ENCODE measurements at regions not wholly inside any gene's neighbourhood (a gene's known extent, or its start where the extent isn't known, plus 50 kb on each side); places are given as distances from the start of the nearest gene placed in this dataset.

DNA sequence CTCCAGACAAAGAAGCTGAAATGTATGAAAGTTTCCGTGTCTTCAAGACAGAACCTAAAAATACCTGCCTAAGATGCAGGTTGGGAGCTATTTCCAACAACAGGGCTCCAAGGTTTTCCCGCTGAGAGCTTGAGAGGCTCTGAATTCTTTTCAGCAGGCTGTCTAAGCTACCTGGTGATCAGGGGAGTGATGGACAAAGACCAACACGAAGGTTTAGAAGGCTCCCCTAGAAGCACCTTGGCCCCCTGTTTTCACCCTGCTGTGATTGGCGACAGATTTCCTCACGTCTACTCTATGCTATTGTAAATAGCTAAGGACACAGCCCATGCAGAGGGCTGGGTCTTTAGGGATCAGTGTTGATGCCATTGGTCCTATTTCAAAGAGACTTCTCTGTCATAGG lies 275.2 kb upstream of the SALL1 start:
- DNase-seq (ENCODE audit: low read depth): no peak

DNA sequence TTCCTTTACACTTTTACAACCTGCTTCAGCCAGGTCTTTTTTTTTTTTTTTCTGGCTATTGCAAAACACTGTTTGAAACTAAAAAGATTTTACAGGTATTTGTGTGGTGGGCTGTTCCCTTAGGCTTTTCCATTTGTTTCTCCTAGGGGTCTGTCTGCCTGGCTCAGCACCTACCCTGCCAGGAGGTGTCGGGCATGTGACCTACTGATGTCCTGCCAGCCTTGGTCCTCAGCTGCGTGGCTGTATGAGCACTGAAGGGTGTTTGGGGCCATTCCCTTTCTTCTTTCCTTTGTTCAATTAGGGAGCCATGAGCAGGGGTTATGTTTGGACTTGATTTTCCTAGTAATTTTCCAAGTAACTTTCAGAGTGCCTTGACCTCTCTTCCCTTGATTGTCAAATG lies 269.2 kb upstream of the SALL1 start:
- DNase-seq (ENCODE audit: low read depth): no peak

DNA sequence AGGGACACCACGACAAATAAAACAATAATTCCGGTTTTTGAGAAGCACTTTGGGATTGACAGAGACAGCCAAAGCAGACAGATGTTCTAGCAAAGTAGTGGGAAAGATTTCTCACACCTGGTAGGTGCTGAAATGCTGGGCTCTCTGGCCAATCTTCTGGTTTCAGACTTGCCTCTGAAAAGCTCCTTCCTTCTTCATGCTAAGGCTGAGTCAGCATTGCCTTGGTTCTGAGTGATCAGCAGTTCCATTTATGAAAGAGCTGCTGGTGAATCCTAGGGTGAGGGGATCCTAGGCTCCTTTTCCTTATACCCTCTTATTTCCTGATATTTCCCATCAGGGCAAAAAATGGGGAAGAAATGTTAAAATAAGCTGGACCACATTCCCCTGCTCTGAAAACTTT lies 268.7 kb upstream of the SALL1 start:
- no peak for DNase-seq (ENCODE audit: low read depth)

DNA sequence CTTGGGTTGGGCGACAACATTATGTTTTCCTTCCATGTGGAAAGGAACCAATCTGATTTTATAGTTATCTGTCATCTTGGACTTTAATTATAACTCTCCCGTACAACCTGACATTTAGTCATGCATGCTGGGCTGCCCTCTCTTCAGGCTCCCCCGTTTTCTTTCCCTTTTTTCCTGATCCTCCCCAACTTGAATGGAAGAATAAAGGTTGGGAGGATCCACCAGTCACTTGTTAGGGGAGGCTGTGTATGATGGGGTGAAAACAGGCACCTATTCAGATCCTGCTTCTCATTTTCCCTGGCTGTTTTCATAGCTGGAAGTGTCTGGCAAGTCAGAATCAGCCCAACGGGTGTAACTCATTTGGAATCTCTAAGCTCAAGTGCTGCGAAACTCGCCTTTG lies 267.2 kb upstream of the SALL1 start:
- no peak for DNase-seq (ENCODE audit: low read depth)

DNA sequence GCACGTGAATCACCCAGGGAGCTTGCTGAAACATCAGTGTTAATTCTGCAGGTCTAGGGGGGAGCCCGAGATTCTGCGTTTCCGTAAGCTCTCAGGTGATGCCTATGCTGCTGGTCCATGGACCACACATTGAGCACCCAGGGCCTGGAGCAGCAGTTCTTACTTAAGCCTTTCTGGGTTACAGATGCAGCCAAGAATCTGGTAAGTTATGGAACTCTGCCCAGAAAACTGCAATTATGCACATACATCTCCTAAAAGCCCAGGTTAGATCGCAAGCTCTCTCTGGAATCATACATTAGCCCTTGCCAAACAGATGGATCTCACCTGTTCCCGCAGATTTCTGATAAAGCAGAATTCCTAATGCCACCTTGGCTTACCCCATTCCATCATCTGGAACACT lies 265.9 kb upstream of the SALL1 start:
- peak; percentile 50 for DNase-seq (ENCODE audit: low read depth)

DNA sequence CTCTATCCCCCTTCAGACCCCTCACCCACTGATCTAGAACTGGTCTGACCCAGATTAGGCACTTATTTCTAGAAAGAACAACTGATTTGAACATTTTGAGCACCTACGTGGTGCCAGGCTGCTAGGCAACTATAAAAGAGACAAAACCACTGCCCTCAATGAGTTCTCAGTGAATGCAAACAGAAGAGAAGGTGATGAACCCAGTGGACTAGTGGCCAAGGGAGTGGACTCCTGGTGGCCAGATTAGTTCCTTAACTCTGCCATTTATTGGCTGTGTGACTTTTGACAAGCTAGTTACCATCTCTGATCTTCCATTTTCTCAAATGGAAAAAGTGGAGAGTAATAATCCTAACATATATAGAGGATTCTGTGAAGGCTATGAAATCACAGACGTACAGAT lies 259.1 kb upstream of the SALL1 start:
- DNase-seq (ENCODE audit: low read depth): no peak

DNA sequence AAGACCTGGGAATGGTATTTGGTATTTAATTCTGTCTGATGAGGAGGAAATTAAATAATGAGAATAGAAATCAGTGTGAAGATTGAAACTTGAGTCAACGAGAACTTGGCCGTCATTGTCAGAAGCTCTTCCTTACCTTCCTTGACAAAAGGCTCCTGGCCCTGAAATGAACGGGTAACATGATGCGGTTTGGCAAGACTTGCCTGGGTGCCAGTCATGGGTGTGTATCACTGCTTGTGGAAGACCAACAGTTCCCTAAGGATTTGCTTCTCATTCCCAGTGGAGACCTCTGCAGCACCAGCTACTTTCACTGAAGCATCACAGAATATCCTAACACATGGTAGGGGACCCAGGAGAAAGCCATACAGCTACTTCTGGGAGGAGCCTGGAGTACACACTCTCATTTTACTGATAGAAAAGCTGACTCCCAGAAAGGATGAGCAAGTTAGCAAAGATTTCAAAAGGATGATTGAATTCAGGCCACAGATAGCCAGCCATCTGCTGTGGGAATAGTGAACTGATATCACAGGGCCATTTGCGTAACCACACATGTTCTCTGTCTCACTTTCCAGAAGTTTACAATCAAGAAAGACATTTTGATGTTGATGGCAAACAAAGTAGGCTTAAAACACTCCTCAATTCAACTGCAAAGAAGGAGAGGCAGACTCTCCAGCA lies 258.1 kb upstream of the SALL1 start:
- DNase-seq (ENCODE audit: low read depth): peak; percentile 71

DNA sequence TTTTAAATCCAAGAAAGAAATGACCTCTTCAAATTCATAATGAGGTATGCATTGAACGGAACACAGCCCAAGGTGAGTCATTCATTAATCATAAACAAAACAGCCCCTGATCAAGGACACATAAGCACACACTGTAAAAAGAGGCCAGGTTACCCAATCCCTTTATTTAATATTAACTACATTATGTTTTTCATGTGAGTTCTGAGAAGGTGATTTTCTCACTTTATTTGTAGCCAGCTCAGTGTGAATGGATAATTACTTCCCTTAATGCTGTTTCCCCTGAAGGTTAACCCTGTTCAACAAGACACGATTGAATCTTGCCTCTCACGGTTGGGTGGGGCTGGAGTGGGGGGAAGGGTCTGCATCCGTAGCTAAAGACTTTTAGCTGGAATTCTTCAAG lies 257.3 kb upstream of the SALL1 start:
- DNase-seq (ENCODE audit: low read depth): peak; percentile 86

DNA sequence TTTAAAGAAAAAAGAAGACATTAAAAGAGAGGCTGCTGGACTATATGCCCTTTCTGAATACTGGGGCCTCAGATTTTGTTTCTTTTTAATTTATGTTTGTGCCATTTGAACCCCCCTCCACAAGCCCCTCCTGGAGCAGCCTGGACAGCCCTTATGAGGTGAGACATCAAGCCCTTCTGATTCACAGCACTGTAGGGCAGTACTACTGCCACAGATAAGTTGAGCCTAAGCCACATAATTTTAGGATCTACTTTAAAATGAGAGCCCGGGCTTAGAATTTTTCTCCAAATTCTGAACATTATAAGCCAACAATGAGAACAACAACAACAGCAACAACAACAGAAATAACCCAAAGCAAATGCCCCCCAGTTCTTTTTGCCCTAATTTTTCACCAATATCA lies 256.9 kb upstream of the SALL1 start:
- peak; percentile 26 for DNase-seq (ENCODE audit: low read depth)

DNA sequence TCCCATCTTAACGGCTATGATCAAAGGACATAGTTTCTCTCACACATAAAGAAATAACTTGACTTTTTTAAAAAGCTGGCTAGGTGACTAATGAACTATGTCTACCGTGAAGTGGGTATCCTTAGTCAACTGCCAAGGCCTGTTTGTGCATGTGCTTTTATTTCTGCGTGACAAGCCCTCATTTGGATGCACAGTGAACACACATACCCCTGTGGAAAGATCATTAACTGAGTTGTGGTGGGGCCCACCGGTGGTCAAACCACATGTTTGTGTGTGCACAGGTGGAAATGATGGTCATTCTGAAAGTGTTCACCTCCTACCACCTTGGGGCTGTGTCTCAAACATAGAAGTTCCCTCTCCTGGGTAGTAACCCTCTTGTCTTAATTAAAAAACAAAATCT lies 256.1 kb upstream of the SALL1 start:
- no peak for DNase-seq (ENCODE audit: low read depth)

DNA sequence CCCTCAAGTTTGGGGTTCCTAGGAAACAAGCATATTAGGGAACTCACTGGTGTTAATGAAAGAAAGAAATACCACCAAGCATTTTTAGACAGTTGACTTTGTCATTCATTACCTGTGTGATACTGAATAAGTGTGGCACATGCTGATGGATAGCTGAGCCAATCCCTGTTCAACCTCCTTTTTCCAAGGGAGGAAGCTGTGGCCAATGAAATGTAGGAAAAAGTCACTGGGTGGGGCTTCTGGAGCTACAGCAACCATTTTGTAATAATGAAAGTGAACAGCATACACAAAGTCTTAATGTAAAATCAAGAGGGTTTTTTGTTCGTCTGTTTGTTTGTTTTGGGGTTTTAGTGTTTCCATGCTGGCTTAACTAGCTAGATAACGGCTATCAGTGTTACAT lies 254.3 kb upstream of the SALL1 start:
- no peak for DNase-seq (ENCODE audit: low read depth)

DNA sequence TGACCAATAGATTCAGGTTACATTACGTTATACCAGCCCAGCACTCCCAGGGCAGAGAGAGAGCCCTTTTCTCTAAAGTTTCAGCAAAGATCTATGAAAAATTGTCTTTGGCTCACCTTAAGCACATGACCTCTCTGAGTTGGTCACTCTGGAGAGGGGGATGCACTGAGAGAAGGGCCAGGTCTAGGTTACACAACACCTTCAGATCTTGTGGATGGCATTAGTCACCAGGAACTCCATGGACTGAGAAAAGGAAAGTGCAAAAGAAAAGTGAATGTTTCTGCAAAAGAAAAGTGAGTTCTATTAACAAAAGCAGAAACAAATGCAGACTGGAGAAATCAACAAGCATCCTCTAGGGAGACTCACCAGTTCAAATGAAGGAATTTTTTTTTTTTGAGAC lies 253.3 kb upstream of the SALL1 start:
- DNase-seq (ENCODE audit: low read depth): peak; percentile 54

DNA sequence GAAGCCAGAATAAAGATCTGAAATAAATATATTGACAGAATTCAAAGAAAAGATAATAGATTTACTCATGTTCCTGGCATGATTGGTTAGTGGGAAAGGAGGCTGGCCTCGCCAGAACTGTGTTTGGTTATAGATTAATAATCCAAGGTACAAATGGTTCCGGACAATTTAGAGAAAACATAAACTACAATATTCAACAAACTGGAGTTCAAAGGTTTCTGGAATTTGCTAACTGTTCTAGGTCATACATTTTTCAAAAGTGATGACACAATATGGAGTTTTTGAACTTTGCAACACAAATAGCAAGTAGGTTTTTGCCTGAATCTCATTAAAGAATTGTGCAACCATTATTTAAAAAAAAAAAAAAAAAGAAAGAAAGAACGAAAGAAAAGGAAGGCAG lies 251.7 kb upstream of the SALL1 start:
- DNase-seq (ENCODE audit: low read depth): peak; percentile 77

DNA sequence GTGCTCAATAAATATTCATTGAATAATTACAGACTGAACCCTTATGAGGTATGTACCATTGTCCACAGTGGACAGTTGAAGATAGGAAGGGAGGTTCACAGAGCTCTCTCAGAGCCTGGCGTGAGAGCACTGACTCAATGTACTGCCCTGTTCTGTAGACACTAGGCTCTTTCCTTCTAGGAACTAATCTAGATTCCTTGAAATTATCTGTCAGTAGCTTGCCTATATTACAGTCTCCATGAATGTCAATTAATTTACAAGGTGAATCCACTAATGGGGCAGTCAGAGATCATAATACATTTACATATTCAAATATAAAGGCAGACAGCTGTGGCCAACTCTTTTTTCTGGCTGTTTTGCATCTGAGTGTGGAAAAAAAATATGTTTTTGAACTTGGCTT lies 251.2 kb upstream of the SALL1 start:
- DNase-seq (ENCODE audit: low read depth): no peak

DNA sequence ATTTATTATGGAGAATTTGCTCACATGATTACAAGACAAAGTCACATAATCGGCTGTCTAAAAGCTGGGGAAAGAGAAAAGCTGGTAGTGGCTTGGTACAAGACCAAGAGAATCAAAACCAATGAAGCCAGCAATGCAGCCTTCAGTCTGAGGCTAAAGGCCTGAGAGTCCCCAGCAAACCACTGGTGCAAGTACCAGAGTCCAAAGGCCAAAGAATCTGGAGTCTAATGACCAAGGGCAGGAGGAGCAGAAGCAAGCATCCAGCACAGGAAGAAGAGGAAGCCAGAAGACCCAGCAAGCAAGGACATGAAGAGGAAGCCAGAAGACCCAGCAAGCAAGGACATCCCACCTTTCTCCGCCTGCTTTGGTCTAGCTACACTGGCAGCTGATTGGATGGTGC lies 250.6 kb upstream of the SALL1 start:
- DNase-seq (ENCODE audit: low read depth): no peak

DNA sequence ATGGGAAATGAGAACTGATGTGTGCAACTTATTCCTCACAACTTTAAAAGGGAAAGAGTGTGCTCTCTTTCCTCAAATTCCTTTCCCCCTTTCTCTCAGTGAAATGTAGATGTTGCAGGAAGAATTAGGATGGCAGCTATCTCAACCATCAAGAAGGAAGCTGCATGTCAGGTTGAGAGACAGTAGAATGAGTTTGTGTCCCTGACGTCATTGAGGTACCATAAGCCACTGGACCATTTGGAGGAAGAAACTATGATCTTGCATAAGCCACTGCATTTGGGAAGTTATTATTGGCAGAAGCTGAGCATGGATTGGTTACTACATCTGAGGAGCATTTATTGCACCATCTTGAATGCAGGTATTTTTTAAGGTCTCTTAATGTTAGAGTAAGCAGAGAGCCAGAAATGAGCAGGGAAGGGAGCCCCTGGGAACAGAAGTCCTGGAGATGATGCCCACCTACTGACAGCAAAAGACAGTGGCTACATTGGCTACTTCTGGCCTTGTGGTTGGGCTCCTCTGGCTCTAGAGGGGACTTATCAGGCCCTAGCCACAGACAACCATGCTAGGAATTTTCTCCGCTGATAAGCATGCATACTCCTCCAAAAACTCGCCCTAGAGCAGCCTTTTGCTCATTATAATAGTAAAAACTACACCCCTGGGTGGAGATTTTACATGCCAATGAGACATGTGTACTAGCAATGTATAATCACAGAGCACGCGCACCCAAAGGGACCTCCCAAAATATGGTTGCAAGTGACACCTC lies 249.0 kb upstream of the SALL1 start:
- no peak for DNase-seq (ENCODE audit: low read depth)

DNA sequence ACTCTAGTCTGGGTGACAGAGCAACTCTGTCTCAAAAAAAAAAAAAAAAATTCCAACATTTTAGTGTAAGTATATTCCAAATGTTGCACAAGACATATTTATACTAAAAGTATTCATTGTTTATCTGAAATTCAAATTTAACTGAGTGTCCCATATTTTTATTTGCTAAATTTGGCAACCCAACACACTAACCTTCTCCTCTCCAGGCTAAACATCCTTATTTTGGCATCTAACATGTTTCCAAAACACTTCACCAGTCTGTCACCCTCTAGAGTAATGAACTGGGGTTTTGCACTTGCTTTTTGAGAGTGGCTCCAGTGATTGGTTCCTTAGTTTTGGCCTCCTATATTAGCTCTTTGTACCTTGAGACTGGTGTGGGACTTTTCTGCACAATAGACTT lies 243.4 kb upstream of the SALL1 start:
- no peak for DNase-seq (ENCODE audit: low read depth)

DNA sequence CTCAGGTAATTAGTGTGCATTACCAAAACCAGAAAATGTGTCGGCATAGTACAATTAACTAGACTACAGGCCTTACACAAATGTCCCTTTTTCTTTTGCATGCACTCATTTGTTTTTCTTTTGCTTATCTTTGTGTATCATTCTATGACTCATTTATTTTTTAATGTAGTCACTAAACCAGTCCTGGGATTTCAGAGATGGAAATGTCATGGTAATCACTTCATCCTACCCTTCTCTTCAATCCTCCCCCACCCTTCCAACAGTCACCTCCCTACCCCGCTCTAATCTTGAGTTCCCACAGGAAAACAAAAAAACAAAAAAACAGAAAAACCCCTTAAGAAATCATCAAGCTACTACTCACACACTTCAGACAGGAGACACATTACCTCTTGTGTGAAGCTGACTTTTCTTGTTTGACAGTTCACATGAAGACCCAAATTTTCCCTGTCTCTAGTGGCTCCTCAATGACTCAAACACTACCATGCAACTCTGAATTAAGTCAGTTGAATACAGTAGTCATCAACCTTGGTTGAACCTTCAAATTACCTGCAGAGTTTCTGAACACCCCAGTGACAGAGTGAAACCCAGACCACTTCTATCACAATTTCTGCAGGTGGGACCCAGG lies 242.4 kb upstream of the SALL1 start:
- DNase-seq (ENCODE audit: low read depth): no peak

DNA sequence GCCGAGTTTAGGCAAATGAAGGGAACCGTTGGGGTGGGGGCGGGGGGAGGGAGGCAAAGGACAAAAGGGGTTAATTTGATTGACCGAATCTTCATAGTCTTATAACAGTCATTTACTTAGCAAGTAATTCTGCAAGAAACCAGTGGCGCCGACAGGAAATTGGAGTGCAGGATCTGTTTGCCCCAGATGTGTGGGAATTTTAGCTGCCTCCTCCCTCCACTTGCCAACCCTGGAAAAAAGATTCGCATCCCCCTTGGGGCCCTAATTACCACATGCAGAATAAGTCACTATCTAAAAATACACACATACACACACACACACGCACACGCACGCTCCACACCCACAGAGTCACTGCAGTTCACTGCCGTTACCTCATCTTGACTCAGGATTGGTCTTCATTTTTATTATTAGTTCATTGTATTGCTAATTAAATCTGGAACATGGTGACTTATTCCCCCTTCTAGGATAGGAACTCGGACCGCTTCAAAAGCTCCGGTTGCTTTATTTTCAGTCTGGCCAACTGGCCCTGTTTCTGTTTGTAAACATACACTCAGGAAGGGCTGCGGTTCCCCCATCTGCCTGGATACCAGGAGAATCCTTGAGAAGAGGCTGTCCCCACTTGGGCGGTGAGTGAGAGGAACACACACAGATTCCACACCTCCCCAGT lies 241.6 kb upstream of the SALL1 start:
- peak; percentile 37 for DNase-seq (ENCODE audit: low read depth)

DNA sequence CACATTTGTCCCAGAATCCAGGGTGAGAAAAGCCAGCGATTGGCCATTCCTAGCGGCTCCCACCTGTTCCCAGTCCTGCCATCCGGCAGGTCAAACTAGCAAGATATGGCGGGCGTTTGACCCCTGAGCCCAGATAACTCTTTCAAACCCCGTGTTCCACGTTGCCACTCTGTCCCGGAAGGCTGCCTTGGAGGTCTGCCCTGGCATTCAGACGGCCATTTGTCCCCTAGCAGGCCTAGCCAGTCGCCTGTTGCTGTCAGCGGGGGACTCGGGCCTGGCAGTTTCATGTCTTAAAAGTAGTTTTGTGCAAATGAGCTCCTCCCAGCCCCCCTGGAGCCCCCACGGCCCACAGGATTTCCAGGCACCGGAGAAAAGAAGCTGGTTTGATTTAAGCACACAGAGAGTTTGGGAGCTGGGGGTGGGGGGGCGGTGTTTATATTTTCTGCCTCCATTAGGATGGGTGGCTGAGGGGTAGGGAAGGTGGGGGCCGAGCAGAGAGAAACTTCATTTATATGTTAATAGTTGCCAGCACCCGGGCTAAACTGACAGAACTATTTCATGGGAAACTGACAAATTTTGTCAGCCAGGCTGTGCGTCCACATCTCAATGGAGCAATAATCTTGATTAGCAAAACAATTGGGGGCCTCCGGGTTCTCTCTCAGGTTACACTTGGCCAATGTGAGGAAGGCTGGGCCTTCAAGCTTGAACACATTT lies 240.9 kb upstream of the SALL1 start:
- no peak for DNase-seq (ENCODE audit: low read depth)

DNA sequence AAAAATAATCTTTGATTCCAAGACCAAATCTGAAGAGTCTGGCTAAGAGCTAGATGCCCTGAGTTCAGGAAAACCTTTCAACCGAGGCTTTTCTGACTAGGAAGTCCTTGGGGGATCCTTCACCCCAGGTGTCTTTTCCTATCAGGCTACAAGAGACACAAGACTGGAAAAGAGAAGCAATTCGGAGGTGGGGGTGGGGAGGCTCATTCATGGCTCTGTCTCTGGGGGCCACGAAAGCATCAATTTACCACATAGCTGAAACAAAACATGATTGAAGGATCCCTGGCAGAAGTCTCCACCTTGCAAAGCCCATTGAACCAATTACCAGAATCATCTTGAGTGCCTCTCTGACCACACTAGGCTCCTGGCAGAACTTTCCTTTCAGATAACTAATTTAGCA lies 239.8 kb upstream of the SALL1 start:
- DNase-seq (ENCODE audit: low read depth): no peak

DNA sequence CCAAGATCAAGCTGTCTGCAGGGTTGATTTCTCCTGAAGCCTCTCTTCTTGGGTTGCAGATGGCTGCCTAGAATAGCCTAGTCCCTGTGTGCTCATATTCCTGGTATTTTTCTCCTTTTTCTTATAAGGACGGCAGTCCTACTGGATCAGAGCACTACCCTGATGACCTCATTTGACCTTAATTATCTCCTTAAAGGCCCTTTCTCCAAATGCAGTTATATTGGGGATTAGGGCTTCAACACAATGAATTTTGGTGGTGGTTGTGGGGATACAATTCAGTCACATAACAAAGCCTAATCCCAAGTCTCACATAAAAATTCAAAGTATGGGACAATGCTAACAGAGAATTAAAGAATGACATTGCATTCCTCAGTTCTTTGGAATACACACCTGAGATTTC lies 238.8 kb upstream of the SALL1 start:
- no peak for DNase-seq (ENCODE audit: low read depth)

Measured in iris pigment epithelial cell (primary cell).